BJ (cell line): ENCODE measurements at regions not wholly inside any gene's neighbourhood (a gene's known extent, or its start where the extent isn't known, plus 50 kb on each side); places are given as distances from the start of the nearest gene placed in this dataset.

Experiments used
- CTCF ChIA-PET: fragments of 350-600 bp; formaldehyde crosslinking; extraction: SDS; loops from one replicate; lab custom pipeline; 2021; ENCODE audit warnings: antibody characterized with exemption, inconsistent platforms; lab: Yijun Ruan, JAX
- POLR2A ChIA-PET: fragments of 300-600 bp; sonication (Branson Sonifier 250); formaldehyde crosslinking; extraction: SDS; loops from one replicate; lab custom pipeline; 2021; ENCODE audit warnings: antibody characterized with exemption; lab: Charles Lee
- DNase-seq: peaks from one replicate; pipeline ENCODE4 v3.0.0-alpha.2; 2011; ENCODE audit warnings: low read depth
- H3K27me3 ChIP-seq: 2 replicates; pipeline ENCODE4 v1.6.0; 2011; ENCODE audit warnings: low read length; ENCODE audit not compliant: control insufficient read depth, insufficient read depth
- H3K36me3 ChIP-seq: 2 replicates; pipeline ENCODE4 v1.5.1; 2011; ENCODE audit warnings: low read length; ENCODE audit not compliant: control insufficient read depth, insufficient read depth
- H3K4me3 ChIP-seq: 2 replicates; pipeline ENCODE4 v1.5.1; 2011; ENCODE audit warnings: low read depth, mild to moderate bottlenecking, control low read depth, low read length
- TF ChIP-seq, protein P1 (sequence below): IDR thresholded peaks from 2 replicates; pipeline ENCODE4 v1.5.1; 2011; ENCODE audit warnings: low read depth, mild to moderate bottlenecking, control low read depth, inconsistent platforms, low read length, moderate library complexity; ENCODE audit not compliant: insufficient read depth

DNA sequence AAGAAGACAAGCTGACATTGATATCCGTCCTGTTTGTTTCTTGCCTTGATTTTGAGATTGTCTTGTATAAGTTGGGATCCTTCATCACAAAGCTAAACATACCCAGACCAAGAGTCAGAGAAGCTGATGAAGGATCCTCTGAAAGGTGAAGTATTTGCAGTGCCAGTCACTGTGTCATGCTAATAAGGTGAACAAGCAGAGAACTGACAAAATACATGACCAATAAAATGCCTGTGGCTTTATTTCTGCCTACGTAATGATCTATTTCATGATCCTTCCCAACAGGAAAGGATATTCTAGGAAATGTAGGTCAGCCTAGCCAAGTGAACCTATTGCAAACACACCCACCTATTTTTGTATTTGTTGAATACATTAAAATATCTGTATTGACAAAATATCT, 351.3 kb upstream of the CDH9 start:
- no peaks in the 10 kb centered on the region for H3K27me3 ChIP-seq
- ChIA-PET CTCF (interaction anchor here (1.3 kb wide), 1 partner anchor 46 kb away, joined by 3 read pairs; no protein-coding TSS in a partner anchor), POLR2A (no interaction called here)
- no peaks in the 10 kb centered on the region for H3K36me3 ChIP-seq
- TF ChIP-seq, protein P1, sequence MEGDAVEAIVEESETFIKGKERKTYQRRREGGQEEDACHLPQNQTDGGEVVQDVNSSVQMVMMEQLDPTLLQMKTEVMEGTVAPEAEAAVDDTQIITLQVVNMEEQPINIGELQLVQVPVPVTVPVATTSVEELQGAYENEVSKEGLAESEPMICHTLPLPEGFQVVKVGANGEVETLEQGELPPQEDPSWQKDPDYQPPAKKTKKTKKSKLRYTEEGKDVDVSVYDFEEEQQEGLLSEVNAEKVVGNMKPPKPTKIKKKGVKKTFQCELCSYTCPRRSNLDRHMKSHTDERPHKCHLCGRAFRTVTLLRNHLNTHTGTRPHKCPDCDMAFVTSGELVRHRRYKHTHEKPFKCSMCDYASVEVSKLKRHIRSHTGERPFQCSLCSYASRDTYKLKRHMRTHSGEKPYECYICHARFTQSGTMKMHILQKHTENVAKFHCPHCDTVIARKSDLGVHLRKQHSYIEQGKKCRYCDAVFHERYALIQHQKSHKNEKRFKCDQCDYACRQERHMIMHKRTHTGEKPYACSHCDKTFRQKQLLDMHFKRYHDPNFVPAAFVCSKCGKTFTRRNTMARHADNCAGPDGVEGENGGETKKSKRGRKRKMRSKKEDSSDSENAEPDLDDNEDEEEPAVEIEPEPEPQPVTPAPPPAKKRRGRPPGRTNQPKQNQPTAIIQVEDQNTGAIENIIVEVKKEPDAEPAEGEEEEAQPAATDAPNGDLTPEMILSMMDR, result no peak
- no peak for DNase-seq
- H3K4me3 ChIP-seq, result no peak overlapping the region

DNA sequence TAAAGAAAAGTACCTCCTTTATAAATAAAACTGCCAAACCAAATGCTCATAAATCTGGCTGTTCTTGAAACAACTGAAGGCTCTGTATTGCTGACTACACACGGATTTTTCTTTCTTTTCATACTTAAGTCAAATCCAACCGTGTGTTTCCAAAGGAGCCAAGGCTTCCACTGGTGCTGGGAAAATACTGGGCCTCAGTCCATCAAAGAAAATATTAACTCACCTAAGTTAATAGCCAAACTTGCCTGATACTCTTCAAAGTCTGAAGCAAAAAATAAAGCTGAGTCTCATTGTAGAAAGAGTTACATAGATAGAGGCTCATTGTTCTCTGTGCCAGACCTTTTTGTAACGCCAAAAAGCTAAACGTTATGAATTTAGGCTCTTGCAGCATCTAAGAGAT, 350.4 kb upstream of the CDH9 start:
- CTCF ChIA-PET, result interaction anchor here (0.7 to 1.3 kb wide), 2 partner anchors 47 to 222 kb away, joined by 3 read pairs; no protein-coding TSS in a partner anchor
- POLR2A ChIA-PET, result no interaction called here
- TF ChIP-seq, protein P1, result no peak
- no peak for DNase-seq
- Histone ChIP-seq H3K4me3 (no peak overlapping the region), H3K27me3 (no peaks in the 10 kb centered on the region), H3K36me3 (no peaks in the 10 kb centered on the region)

DNA sequence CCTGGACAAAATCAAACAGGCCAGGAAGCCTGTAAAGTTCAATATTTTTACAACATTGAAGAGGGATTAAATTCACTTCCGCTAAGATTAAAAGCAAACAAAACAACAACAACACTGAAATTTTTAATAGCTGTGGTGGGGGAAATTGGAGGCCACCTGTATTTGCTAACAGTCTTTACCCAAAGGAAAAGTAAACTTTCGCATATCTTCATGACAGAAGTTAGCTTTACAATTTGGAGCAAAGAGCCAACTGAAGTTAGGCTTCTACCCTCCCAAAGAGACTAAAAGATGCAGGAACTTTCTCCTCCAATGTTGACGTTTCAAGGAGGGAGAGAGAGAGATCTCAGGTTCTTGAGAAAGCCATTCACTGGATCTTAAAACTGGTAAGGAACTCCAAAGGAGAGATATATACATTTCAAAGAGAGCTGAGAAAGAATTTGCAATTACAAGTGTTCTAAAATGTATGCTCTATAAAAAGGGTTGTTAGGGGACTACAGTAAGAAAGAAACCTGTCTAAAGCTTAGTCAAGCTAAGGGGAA, 349.2 kb upstream of the CDH9 start:
- no peak for DNase-seq
- CTCF ChIA-PET, result no interaction called here
- Histone ChIP-seq H3K36me3 (no peaks in the 10 kb centered on the region), H3K4me3 (no peak overlapping the region), H3K27me3 (no peaks in the 10 kb centered on the region)
- POLR2A ChIA-PET, result no interaction called here
- TF ChIP-seq, protein P1, result no peak

DNA sequence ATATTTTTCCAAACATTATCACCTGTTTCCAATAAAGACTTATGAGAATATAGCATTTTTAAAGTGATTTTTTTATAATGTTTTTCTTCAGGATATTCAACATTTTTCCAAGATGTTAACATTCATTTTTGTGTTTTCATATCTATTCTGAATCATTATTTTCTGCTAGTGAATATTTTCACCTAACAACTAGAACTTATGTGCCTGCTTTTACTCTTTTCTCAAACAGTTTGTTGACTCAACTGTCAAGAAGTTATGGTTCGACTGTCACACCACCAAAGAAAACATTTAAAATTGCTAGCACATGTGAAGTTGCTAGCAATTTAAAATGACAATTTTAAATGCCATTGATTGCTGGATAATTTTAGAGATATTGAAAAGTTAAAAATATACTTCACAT, 343.3 kb upstream of the CDH9 start:
- DNase-seq, result no peak
- TF ChIP-seq, protein P1, result no peak
- Histone ChIP-seq H3K4me3 (no peak overlapping the region), H3K27me3 (no peaks in the 10 kb centered on the region), H3K36me3 (no peaks in the 10 kb centered on the region)
- POLR2A ChIA-PET, result no interaction called here
- CTCF ChIA-PET, result no interaction called here

DNA sequence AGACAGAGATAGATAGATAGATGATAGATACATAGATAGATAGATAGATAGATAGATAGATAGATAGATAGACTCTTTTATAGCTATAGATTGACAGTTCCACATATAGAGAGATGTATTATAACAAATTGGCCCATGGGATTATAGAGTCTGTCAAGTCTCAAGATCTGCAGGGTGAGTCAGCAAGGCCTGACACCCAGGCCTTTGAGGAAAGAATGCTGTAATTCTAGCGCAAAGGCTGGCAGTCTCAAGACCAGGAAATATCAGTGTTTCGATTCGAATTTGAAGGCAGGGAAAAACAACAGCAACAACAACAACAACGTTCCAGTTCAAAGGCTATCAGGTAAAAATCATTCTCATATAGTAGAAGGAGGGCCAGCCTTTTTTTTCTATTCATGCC, 339.2 kb upstream of the CDH9 start:
- H3K4me3 ChIP-seq, result no peak overlapping the region
- TF ChIP-seq, protein P1, result no peak
- DNase-seq, result no peak
- CTCF ChIA-PET, result no interaction called here
- H3K36me3 ChIP-seq, result no peaks in the 10 kb centered on the region
- POLR2A ChIA-PET, result no interaction called here
- no peaks in the 10 kb centered on the region for H3K27me3 ChIP-seq
